ENCODE measurements at regions not wholly inside any gene's neighbourhood (a gene's known extent, or its start where the extent isn't known, plus 50 kb on each side); places are given as distances from the start of the nearest gene placed in this dataset.

DNA sequence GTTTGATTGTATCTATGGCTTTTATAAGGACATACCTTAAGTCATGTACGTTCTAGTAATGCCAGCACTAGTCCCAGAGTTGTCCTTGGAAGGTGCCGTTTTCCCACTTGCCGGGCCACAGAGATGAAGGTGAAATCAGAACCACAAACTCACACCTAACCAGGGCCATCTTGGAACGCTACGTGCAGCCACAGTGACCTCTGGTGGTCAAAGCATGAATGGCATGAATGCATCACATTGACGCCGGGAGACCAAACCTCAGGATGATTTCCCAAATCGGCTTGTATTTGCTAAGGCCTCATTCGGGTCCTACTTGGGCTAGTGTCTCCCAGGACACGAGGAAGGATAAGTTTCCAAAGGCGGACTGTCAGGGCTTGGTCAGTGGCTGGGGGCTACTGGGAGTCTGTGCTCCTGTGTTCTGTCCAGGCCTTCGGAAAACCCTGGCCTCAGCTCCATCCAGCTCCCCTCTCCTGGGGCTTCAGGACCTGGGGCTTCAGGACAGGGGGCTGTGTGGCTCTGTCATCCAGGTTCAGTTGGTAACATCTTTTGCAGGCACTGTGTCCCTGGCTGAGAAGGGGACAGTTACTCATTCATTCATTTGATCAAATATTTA is 260.5 kb downstream of the PRDM2 start:
- H2AFZ ChIP-seq (ENCODE audit: control insufficient read depth, low read length): no peak overlapping the region
- FAIRE-seq: peak; percentile 95
- dilution Hi-C loops (cut with MboI; ENCODE audit: extremely low pct_ligation_motif_present, low sequenced_read_pairs): no loop called here

DNA sequence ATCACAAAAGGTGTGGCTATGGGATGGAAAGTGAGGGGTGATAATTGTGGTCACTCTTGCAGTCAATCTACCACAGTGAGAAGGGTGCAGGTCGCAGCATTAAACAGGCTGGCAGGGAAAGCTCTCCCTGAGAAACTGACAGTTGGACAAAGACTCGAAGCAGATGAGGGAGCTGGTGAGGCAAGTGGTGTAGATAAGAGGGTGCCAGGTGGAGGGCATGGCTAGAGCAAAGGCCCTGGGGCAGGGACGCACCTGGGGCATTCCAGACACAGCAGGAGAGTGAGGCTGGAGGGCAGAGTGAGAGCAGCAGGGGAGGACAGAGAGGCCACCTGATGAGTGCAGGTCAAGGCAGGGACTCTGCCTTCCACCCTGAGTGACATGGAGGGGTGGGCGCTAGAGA is 264.8 kb downstream of the PRDM2 start:
- no peak for FAIRE-seq
- Histone ChIP-seq H3K4me1 (ENCODE audit: control insufficient read depth, extremely low read depth, insufficient read depth, low read length) (no peaks in the 10 kb centered on the region), H3K9me1 (ENCODE audit: control insufficient read depth, extremely low read depth, insufficient read depth, low read length) (no peaks in the 10 kb centered on the region), H3K27me3 (ENCODE audit: control insufficient read depth, extremely low read depth, insufficient read depth, low read length) (peaks cover 10% of the 10 kb centered on the region), H3K27ac (ENCODE audit: control insufficient read depth, insufficient read depth, low read length) (no peak overlapping the region), H3K4me2 (ENCODE audit: control insufficient read depth, extremely low read depth, insufficient read depth, low read depth, low read length) (no peak overlapping the region), H2AFZ (ENCODE audit: control insufficient read depth, low read length) (no peak overlapping the region), H3K79me2 (ENCODE audit: control insufficient read depth, insufficient read depth, low read length) (no peaks in the 10 kb centered on the region), H3K9me3 (ENCODE audit: control insufficient read depth, low read depth, low read length) (no peaks in the 10 kb centered on the region), H3K4me3 (ENCODE audit: control insufficient read depth in 2 of 3, extremely low read depth in 1 of 3, insufficient read depth in 2 of 3, low read depth in 1 of 3, low read length in 3 of 3) (no peak overlapping the region), H3K9ac (ENCODE audit: control insufficient read depth, extremely low read depth, insufficient read depth, low read length) (no peak overlapping the region), H3K36me3 (ENCODE audit: control insufficient read depth in 2 of 2, extremely low read depth in 1 of 2, insufficient read depth in 2 of 2, low read length in 2 of 2) (no peaks in the 10 kb centered on the region), H4K20me1 (ENCODE audit: control insufficient read depth, extremely low read depth, insufficient read depth, low read length) (no peaks in the 10 kb centered on the region)
- dilution Hi-C loops (cut with MboI; ENCODE audit: extremely low pct_ligation_motif_present, low sequenced_read_pairs): no loop called here
- TF ChIP-seq CTCF (optimal IDR thresholded peaks at IDR 0.05 in 1 of 3, IDR thresholded peaks at IDR 0.05 in 1 of 3, conservative IDR thresholded peaks at IDR 0.05 in 1 of 3; ENCODE audit: extremely low read depth in 1 of 3, insufficient read depth in 2 of 3, low read length in 3 of 3) (no peak), EZH2 (IDR thresholded peaks at IDR 0.05; ENCODE audit: low read length) (no peak)
- no peak for DNase-seq (ENCODE audit: low read depth, low spot score)

More for the DNA sequence above, 260.5 kb downstream of the PRDM2 start:
- H3K9ac ChIP-seq (ENCODE audit: control insufficient read depth, extremely low read depth, insufficient read depth, low read length): no peak overlapping the region
- peak; percentile 23 for DNase-seq (ENCODE audit: low read depth, low spot score)
- no peak overlapping the region for H3K4me2 ChIP-seq (ENCODE audit: control insufficient read depth, extremely low read depth, insufficient read depth, low read depth, low read length)
- no peak overlapping the region for H3K4me3 ChIP-seq (ENCODE audit: control insufficient read depth in 2 of 3, extremely low read depth in 1 of 3, insufficient read depth in 2 of 3, low read depth in 1 of 3, low read length in 3 of 3)
- no peaks in the 10 kb centered on the region for H3K79me2 ChIP-seq (ENCODE audit: control insufficient read depth, insufficient read depth, low read length)
- TF ChIP-seq CTCF (optimal IDR thresholded peaks at IDR 0.05 in 1 of 3, IDR thresholded peaks at IDR 0.05 in 1 of 3, conservative IDR thresholded peaks at IDR 0.05 in 1 of 3; ENCODE audit: extremely low read depth in 1 of 3, insufficient read depth in 2 of 3, low read length in 3 of 3) (peak; percentile 96 to 99 (median 98)), EZH2 (IDR thresholded peaks at IDR 0.05; ENCODE audit: low read length) (no peak)
- H3K27me3 ChIP-seq (ENCODE audit: control insufficient read depth, extremely low read depth, insufficient read depth, low read length): no peaks in the 10 kb centered on the region
- H3K9me3 ChIP-seq (ENCODE audit: control insufficient read depth, low read depth, low read length): no peaks in the 10 kb centered on the region
- no peaks in the 10 kb centered on the region for H3K9me1 ChIP-seq (ENCODE audit: control insufficient read depth, extremely low read depth, insufficient read depth, low read length)
- no peak overlapping the region for H3K27ac ChIP-seq (ENCODE audit: control insufficient read depth, insufficient read depth, low read length)
- H3K4me1 ChIP-seq (ENCODE audit: control insufficient read depth, extremely low read depth, insufficient read depth, low read length): no peaks in the 10 kb centered on the region
- no peaks in the 10 kb centered on the region for H4K20me1 ChIP-seq (ENCODE audit: control insufficient read depth, extremely low read depth, insufficient read depth, low read length)
- no peaks in the 10 kb centered on the region for H3K36me3 ChIP-seq (ENCODE audit: control insufficient read depth in 2 of 2, extremely low read depth in 1 of 2, insufficient read depth in 2 of 2, low read length in 2 of 2)
